Left lung (tissue), 4 donors: ENCODE measurements at regions not wholly inside any gene's neighbourhood (a gene's known extent, or its start where the extent isn't known, plus 50 kb on each side); places are given as distances from the start of the nearest gene placed in this dataset.

ENCODE experiments used
- ATAC-seq: fragments of 200-7000 bp; cut with Tn5 transposase; one replicate; pipeline ENCODE4 v1.9.1; 2020; ENCODE audit warnings: moderate library complexity
- DNase-seq, 4 donors: peaks; one replicate each; pipeline ENCODE4 v3.0.0-alpha.2; 2013 to 2020
- H3K27ac ChIP-seq, 2 donors: fragments of 200-600 bp; sonication (generic) in 1 of 2; one replicate each; pipeline versions ENCODE4 v1.5.0 to v1.8.0; 2020 to 2021
- H3K27me3 ChIP-seq, 2 donors: fragments of 200-600 bp; sonication (generic) in 1 of 2; one replicate each; pipeline versions ENCODE4 v1.5.0 to v1.8.0; 2020 to 2021
- H3K36me3 ChIP-seq, 2 donors: fragments of 200-600 bp; sonication (generic) in 1 of 2; one replicate each; pipeline versions ENCODE4 v1.5.0 to v1.8.0; 2020 to 2021
- H3K4me1 ChIP-seq, 2 donors: fragments of 200-600 bp; one replicate each; pipeline ENCODE4 v1.8.0; 2021
- H3K4me3 ChIP-seq, 2 donors: fragments of 200-600 bp; sonication (generic) in 1 of 2; one replicate each; pipeline versions ENCODE4 v1.5.0 to v1.8.0; 2020 to 2021; ENCODE audit warnings: mild to moderate bottlenecking in 1 of 2
- H3K9me3 ChIP-seq, 2 donors: fragments of 200-600 bp; sonication (generic) in 1 of 2; one replicate each; pipeline versions ENCODE4 v1.5.0 to v1.8.0; 2020 to 2021
- intact Hi-C, 2 donors: fragments of 100-400 bp; cut with DNase I; formaldehyde crosslinking; loops; one replicate each; pipeline versions ENCODE4 v1.11.2 to v1.14.2; 2022
- TF ChIP-seq, protein P1 (sequence below), 2 donors: fragments of 200-600 bp; sonication (generic) in 1 of 2; IDR thresholded peaks; one replicate each; pipeline versions ENCODE4 v1.5.0 to v1.8.0; 2021; ENCODE audit warnings: antibody characterized with exemption in 2 of 2
- donor health status: DM: no; HTN: yes; CAD: no.
- donor health status: DM: no; HTN: no; CAD: no.

- Histone ChIP-seq H3K4me3 (no peak overlapping the region), H3K9me3 (no peaks in the 10 kb centered on the region), H3K27ac (no peak overlapping the region), H3K36me3 (no peaks in the 10 kb centered on the region), H3K4me1 (no peaks in the 10 kb centered on the region), H3K27me3 (no peaks in the 10 kb centered on the region)
- no peak for ATAC-seq
- no peak for DNase-seq
- intact Hi-C loops = no loop called here
- TF ChIP-seq, protein P1, sequence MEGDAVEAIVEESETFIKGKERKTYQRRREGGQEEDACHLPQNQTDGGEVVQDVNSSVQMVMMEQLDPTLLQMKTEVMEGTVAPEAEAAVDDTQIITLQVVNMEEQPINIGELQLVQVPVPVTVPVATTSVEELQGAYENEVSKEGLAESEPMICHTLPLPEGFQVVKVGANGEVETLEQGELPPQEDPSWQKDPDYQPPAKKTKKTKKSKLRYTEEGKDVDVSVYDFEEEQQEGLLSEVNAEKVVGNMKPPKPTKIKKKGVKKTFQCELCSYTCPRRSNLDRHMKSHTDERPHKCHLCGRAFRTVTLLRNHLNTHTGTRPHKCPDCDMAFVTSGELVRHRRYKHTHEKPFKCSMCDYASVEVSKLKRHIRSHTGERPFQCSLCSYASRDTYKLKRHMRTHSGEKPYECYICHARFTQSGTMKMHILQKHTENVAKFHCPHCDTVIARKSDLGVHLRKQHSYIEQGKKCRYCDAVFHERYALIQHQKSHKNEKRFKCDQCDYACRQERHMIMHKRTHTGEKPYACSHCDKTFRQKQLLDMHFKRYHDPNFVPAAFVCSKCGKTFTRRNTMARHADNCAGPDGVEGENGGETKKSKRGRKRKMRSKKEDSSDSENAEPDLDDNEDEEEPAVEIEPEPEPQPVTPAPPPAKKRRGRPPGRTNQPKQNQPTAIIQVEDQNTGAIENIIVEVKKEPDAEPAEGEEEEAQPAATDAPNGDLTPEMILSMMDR (IDR thresholded peaks at IDR 0.05) = no peak
Observed at GRCh38 chr11:122313581-122313980, 197.6 kb upstream of the BLID start.

- TF ChIP-seq, protein P1 (IDR thresholded peaks at IDR 0.05) = no peak
- Histone ChIP-seq H3K4me3 (no peak overlapping the region), H3K27ac (no peak overlapping the region), H3K9me3 (no peaks in the 10 kb centered on the region), H3K4me1 (no peaks in the 10 kb centered on the region), H3K27me3 (no peaks in the 10 kb centered on the region), H3K36me3 (no peaks in the 10 kb centered on the region)
- intact Hi-C loops = no loop called here
- DNase-seq (no peak), ATAC-seq (no peak)
Observed at GRCh38 chr11:122311216-122311755, 195.3 kb upstream of the BLID start.

DNA sequence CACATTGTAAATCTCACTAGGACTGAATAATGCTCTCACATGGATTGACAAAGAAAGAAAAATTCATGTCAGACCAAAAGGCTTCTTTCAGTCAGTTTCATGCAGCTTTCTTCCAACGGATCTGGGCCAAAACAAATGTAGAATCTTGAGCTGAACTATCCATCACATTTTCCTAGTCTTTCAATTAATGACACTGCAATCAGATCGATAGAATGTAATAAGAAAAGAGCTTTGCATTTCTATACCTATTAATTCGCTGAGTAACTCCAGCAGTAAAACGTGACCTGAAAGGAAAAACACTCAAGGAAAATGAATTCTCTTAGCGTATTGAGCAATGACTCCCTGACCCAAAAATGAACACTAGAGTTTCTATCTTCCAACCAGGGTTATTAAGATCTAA, 194.8 kb upstream of the BLID start:
- no peak for DNase-seq
- intact Hi-C loops = no loop called here
- no peak overlapping the region for H3K27ac ChIP-seq

DNA sequence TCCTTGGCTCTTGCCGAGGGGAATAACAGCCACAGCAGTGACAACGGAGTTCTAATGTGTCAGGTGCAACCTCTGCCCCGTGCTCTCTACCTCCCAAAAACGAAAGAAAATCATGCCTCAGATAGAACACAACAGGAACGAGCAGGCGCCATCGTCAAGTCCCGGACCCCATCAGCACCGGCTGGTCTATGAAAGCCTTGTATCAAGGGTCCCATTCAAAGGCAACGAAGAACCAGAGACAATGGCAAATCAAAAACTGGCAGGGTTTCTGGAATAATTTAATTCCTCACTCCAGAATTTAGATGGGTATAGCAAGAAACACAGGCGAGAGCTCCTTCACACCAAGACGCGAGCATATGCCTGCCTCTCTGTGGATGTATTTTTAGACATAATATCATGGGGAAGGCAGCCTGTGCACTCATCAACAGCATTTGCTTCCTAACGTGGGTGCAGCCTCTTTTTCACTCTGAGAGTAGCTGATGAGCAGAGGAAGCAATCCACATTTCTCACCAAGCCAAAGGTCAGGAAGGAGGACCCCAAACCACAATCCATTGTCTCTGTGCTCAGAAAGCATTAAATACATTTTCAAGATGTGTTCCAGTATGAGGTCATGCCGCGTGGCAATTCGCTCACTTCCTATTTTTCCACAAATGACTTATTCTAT, 193.4 kb upstream of the BLID start:
- H3K4me1 ChIP-seq = no peaks in the 10 kb centered on the region
- TF ChIP-seq, protein P1 (IDR thresholded peaks at IDR 0.05) = no peak
- DNase-seq (no peak), ATAC-seq (no peak)
- no peaks in the 10 kb centered on the region for H3K27me3 ChIP-seq
- H3K27ac ChIP-seq = no peak overlapping the region
- no peaks in the 10 kb centered on the region for H3K9me3 ChIP-seq
- H3K4me3 ChIP-seq = no peak overlapping the region
- intact Hi-C loops = no loop called here
- no peaks in the 10 kb centered on the region for H3K36me3 ChIP-seq

More for the DNA sequence above, 194.8 kb upstream of the BLID start:
- Histone ChIP-seq H3K9me3 (no peaks in the 10 kb centered on the region), H3K27me3 (no peaks in the 10 kb centered on the region), H3K4me3 (no peak overlapping the region), H3K36me3 (no peaks in the 10 kb centered on the region), H3K4me1 (no peaks in the 10 kb centered on the region)
- TF ChIP-seq, protein P1 (IDR thresholded peaks at IDR 0.05) = no peak
- ATAC-seq = no peak

DNA sequence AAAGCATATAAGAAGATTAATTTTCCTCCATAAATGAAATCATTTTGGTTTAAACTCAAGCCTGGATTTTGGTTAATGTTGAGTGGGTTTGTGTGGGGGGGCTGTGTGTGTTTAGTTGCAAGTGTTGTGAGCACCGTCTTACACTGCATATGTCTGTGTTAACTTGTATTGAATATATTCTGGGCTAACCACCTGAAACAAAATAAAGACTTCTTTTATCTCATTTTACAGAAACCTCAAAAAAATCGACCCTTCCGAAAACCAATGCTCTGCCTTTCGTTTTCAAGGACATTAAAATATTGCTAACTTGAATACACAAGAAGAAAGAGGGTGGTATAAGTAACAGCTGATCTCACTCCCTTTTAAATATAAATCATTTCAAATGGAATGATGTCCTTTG, 192.2 kb upstream of the BLID start:
- ATAC-seq = no peak
- TF ChIP-seq, protein P1 (IDR thresholded peaks at IDR 0.05) = no peak
- no peaks in the 10 kb centered on the region for H3K27me3 ChIP-seq
- no peaks in the 10 kb centered on the region for H3K9me3 ChIP-seq
- no peak overlapping the region for H3K27ac ChIP-seq
- intact Hi-C loops = no loop called here
- H3K36me3 ChIP-seq = no peaks in the 10 kb centered on the region
- no peaks in the 10 kb centered on the region for H3K4me1 ChIP-seq
- DNase-seq = no peak
- no peak overlapping the region for H3K4me3 ChIP-seq
